Kidney (tissue), 13 donors: ENCODE measurements at regions not wholly inside any gene's neighbourhood (a gene's known extent, or its start where the extent isn't known, plus 50 kb on each side); places are given as distances from the start of the nearest gene placed in this dataset.

Source experiments
- DNase-seq, 5 donors: peaks; one replicate each; pipeline ENCODE4 v3.0.0-alpha.2; 2013 to 2020
- FAIRE-seq: peaks from 2 replicates; lab custom pipeline; 2012; peaks lifted over from hg19 to GRCh38; lab: Jason Lieb, UNC
- H3K27ac ChIP-seq, 2 donors: one replicate each; pipeline ENCODE4 v1.7.0; 2013; ENCODE audit warnings: low read depth in 2 of 2, low read length in 2 of 2, inconsistent platforms in 1 of 2
- H3K27me3 ChIP-seq: one replicate; pipeline ENCODE4 v1.7.1; 2013; ENCODE audit warnings: low read length, inconsistent platforms; ENCODE audit not compliant: control insufficient read depth, insufficient read depth
- H3K36me3 ChIP-seq, 3 donors: one replicate each; pipeline versions ENCODE4 v1.7.0 to v1.7.1; 2013; ENCODE audit warnings: low read length in 3 of 3, control low read depth in 1 of 3, inconsistent platforms in 1 of 3; ENCODE audit not compliant: insufficient read depth in 3 of 3, control insufficient read depth in 2 of 3
- H3K4me1 ChIP-seq, 3 donors: one replicate each; pipeline versions ENCODE4 v1.7.0 to v1.7.1; 2013; ENCODE audit warnings: low read length in 3 of 3, inconsistent platforms in 1 of 3, low read depth in 1 of 3; ENCODE audit not compliant: control insufficient read depth in 2 of 3, insufficient read depth in 2 of 3
- H3K4me3 ChIP-seq, 3 donors: one replicate each; pipeline versions ENCODE4 v1.7.0 to v1.8.1; 2013; ENCODE audit warnings: low read length in 3 of 3, control low read depth in 1 of 3, inconsistent platforms in 1 of 3
- H3K9ac ChIP-seq, 3 donors: one replicate each; pipeline versions ENCODE4 v1.7.0 to v1.7.1; 2013; ENCODE audit warnings: low read length in 3 of 3, control low read depth in 1 of 3, inconsistent platforms in 1 of 3
- H3K9me3 ChIP-seq, 3 donors: one replicate each; pipeline versions ENCODE4 v1.7.0 to v1.7.1; 2013; ENCODE audit warnings: low read length in 3 of 3, control low read depth in 1 of 3, inconsistent platforms in 1 of 3; ENCODE audit not compliant: control insufficient read depth in 2 of 3, insufficient read depth in 1 of 3
- intact Hi-C: fragments of 100-400 bp; cut with DNase I; formaldehyde crosslinking; loops from one replicate; pipeline ENCODE4 v1.11.1; 2022
- TF ChIP-seq, protein P1 (sequence below): IDR thresholded peaks from 3 replicates; pipeline ENCODE4 v1.5.1; 2012; ENCODE audit warnings: mild to moderate bottlenecking, moderate library complexity, borderline replicate concordance; ENCODE audit not compliant: insufficient read depth; ENCODE audit errors: extremely low read depth
- donor health status: control.
- donor health status: control.
- donor health status: control.
- donor health status: control.
- donor health status: control.
- donor health status: DM: yes; HTN: yes; CAD: no.
- donor health status: Normal renal cell carcinoma (clear cell type).

DNA sequence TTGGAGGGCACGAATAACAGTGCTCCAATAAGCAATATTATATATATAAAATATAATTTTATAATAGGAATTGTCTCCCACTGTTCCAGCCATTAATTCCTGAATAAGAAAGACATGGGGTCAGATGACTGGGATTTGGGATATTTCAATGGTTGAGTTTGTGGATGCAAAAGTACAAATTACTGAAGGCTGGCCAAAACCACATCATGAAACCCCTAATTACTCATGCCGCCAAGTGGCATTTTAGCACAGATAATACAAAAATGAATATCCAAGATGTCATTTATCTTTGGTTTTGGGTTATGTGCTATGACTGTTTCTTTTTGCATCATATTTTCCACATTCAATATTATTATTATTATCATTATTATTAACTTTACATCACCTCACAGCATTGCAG is 261.4 kb upstream of the TBX3 start:
- no peak for FAIRE-seq
- Histone ChIP-seq H3K4me3 (no peak overlapping the region), H3K9ac (no peak overlapping the region)

DNA sequence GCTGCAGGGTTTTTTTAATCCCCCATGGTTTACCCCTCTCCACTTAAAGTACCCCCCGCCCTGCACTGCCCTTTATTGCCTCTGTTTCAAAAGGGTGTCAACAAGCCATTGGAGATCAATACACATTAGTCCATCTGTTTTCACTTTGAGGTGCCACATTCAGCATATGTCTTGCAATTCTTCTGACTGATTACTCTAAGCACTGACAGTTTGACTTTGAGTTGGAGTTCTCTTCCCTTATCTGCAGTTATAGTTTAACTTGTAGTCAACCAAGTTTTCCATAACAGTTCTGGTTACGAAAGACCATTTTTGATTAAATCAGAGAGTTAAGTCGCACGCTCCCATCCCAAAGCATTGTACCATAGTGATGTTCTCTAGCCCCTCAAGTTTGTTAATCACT is 260.8 kb upstream of the TBX3 start:
- Histone ChIP-seq H3K4me3 (no peak overlapping the region), H3K36me3 (no peaks in the 10 kb centered on the region), H3K27ac (no peak overlapping the region), H3K4me1 (no peaks in the 10 kb centered on the region), H3K9me3 (no peaks in the 10 kb centered on the region), H3K9ac (no peak overlapping the region), H3K27me3 (no peaks in the 10 kb centered on the region)
- FAIRE-seq (no peak), DNase-seq (no peak)
- TF ChIP-seq, protein P1, sequence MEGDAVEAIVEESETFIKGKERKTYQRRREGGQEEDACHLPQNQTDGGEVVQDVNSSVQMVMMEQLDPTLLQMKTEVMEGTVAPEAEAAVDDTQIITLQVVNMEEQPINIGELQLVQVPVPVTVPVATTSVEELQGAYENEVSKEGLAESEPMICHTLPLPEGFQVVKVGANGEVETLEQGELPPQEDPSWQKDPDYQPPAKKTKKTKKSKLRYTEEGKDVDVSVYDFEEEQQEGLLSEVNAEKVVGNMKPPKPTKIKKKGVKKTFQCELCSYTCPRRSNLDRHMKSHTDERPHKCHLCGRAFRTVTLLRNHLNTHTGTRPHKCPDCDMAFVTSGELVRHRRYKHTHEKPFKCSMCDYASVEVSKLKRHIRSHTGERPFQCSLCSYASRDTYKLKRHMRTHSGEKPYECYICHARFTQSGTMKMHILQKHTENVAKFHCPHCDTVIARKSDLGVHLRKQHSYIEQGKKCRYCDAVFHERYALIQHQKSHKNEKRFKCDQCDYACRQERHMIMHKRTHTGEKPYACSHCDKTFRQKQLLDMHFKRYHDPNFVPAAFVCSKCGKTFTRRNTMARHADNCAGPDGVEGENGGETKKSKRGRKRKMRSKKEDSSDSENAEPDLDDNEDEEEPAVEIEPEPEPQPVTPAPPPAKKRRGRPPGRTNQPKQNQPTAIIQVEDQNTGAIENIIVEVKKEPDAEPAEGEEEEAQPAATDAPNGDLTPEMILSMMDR, result no peak
- intact Hi-C loops, result no loop called here

More for the DNA sequence above, 261.4 kb upstream of the TBX3 start:
- no peaks in the 10 kb centered on the region for H3K36me3 ChIP-seq
- no peaks in the 10 kb centered on the region for H3K27me3 ChIP-seq
- H3K9me3 ChIP-seq, result no peaks in the 10 kb centered on the region
- intact Hi-C loops, result no loop called here
- TF ChIP-seq, protein P1, result no peak
- no peaks in the 10 kb centered on the region for H3K4me1 ChIP-seq
- no peak overlapping the region for H3K27ac ChIP-seq
- no peak for DNase-seq

- Histone ChIP-seq H3K36me3 (no peaks in the 10 kb centered on the region), H3K9me3 (no peaks in the 10 kb centered on the region), H3K9ac (no peak overlapping the region), H3K4me3 (no peak overlapping the region), H3K4me1 (no peaks in the 10 kb centered on the region), H3K27ac (no peak overlapping the region), H3K27me3 (no peaks in the 10 kb centered on the region)
- FAIRE-seq (no peak), DNase-seq (no peak)
- TF ChIP-seq, protein P1, result no peak
- intact Hi-C loops, result no loop called here
Observed at GRCh38 chr12:114943601-114944000, 259.6 kb upstream of the TBX3 start.
